ENCODE measurements at regions not wholly inside any gene's neighbourhood (a gene's known extent, or its start where the extent isn't known, plus 50 kb on each side); places are given as distances from the start of the nearest gene placed in this dataset.

DNA sequence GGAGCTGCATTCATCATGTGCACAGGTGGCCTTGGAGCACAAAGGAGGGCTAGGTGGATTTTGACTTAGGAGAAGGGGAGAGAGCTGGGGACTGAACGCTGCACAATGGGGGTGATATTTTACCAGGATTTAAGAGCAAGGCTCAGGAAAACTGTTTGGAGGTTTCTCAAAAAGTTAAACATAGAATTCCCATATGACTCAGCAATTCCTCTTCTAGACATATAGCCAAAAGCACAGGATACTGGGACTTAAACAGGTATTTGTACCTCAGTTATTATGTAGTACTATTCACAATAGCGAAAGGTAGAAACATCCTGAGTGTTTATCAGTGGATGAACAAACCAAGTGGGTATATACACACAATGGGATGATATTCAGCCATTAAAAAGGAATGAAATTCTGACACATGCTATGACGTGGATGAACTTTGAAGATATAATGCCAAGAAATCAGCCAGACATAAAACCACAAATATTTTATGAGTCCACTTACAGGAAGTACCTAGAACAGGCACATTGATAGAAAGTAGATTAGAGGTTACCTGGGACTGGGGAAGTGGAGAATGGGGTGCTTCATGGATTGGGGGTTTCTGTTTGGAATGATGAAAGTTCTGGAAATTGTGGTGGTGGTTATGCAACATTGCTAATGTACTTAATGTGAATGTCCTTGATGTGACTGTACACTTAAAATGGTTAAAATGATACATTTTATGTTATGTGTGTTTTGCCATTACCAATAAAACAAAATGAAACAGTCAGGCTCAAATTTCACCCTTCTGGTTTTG lies 216.9 kb downstream of the HAUS1 start:
- peak; percentile 85 for DNase-seq (ENCODE audit: low spot score)
- peak; percentile 96 for FAIRE-seq

DNA sequence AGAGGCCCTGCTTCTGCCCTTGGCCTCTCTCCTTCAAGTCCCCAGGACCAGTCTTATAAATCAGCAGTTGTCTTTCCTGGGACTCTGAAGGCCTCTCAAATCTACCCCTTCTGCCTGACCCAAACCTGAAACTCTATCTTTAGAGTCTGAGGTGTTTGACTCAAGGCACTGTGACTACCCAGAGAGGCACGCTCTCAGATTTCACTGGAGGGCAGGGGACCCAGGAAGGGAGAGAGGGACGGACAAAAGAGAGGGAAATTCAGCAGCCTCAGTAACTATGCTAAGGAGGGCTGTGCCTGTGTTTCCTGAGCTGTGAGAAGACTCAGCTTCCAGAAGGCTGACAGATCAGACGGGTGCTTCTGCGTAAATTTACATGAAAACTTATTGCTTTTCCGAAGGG lies 217.8 kb downstream of the HAUS1 start:
- DNase-seq (ENCODE audit: low spot score) (no peak), FAIRE-seq (no peak)

DNA sequence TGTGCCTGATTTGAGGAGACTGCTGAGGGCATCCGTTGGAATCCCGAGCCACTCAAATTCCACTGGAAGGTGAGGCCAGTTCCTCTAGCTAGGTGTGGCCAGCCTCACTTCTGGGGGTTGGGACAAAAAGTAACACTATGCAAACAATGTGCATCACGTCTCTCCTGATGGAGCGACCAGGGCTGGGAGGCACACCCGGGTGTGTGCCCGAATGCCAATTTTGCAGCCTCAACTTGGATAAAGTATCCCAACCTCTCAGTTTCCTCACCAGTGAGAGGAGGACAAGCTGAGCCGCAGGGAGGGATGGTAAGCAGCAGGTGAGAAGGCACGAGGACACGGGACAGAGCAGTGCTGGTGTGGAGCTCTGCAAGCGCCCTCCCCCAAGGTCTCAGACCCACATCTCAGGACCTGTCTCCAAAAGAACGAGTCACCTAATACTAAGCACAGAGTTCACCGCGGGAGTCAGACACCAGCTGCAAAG lies 218.3 kb downstream of the HAUS1 start:
- FAIRE-seq = no peak

DNA sequence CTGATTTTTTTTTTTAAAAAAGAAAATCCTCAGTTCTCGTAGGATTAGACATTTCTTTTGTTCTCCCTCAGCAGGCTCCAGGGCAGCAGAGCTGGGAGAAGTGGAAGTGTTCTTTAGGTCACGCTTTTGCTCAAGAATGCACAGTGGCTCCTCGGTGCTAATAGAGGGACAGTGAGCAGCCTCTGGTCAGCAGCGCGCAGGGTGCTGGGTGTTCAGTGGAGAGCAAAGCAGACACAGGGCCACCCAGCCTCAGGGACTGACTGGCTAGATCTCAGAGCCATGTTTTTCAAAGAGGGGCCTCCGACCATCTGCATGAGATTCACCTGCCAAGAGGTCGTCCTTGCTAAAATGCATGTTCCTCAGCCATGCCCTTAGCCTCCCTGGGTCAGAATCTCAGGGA lies 218.8 kb downstream of the HAUS1 start:
- no peak for FAIRE-seq
- no peak for DNase-seq (ENCODE audit: low spot score)

More for the DNA sequence above, 218.3 kb downstream of the HAUS1 start:
- DNase-seq (ENCODE audit: low spot score) = peak; percentile 5

DNA sequence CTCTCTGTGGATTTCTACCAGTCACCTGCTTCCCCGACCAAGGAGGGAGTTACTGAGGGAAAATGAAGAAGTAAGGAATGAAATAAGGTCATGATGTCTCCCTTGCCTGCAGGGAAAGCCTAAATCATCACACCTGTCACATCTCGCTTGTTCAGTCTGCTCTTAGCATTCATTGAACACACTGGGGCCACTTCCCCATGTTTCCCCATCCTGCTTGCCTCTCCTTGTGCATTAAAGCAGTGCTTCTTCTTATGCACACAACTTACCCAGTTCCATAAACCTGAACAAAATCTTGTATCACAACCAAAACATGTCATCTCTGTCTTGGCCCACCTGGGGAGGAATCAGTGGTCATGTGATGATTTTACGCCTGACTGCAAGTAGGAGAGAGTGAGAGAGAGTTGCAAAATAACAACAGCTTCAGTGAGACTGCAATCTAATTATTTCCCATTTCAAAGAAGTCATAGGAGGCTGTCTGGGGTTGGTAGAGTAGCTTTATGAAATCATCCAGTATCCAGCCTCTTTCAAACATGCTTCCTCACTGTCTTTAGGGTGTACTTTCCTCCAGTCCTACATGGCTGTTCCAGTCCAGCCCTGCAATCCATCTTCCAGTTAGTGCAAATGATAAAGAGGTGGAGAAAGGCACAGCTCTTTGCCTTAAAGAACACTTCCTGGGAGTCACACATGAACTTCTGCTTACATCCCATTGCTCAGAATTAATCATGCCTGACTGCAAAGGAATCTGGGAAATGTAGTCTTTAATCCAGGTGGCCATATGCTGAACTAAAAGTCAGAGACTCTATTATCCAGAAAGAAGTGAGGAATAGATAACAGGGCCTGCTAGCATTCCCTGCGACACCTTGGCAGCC lies 220.1 kb downstream of the HAUS1 start:
- DNase-seq (ENCODE audit: low spot score) = peak; percentile 62
- FAIRE-seq = peak; percentile 70

DNA sequence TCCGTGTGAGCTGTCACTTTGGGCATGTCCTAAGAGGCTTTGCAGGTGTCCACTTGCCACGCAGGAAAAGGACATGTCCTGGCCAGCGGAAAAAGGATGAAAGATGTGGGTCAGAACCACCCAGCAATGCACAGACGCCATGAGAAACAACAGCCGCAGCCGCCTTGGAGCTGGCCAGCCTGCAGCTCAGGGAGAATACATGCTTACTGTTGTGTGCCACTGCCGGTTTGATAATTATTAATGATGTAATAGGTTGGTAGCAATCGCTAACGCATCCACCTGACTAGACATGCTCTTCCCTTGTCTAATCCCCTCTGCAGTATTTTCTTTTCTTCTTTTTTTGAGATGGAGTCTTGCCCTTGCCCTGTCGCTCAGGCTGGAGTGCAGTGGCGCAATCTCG lies 221.7 kb downstream of the HAUS1 start:
- DNase-seq (ENCODE audit: low spot score) (no peak), FAIRE-seq (no peak)

DNA sequence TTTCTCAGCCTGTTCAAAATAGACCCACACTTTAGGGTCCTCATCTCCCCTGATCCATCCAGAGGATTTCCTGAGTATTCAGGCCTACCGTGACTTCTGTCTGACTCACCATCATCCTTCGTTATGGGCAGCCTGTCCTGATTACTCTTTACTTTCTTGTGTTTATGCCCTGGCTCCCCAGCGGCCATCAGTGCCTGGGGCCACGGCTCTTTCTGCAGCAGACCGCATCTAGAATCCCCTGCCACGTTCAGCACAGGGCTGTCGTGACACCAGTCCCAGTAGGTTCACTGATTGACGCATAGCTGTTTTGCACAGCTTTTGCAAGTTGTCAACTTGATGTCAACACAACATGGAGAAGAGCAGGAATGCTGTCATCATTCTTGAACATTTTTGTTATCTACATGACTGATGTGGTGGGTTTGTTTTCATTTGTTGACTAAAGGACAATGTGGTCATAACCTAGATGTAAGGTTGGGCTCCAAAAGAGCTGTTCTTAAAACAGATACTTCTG lies 225.6 kb downstream of the HAUS1 start:
- FAIRE-seq (no peak), DNase-seq (ENCODE audit: low spot score) (no peak)

DNA sequence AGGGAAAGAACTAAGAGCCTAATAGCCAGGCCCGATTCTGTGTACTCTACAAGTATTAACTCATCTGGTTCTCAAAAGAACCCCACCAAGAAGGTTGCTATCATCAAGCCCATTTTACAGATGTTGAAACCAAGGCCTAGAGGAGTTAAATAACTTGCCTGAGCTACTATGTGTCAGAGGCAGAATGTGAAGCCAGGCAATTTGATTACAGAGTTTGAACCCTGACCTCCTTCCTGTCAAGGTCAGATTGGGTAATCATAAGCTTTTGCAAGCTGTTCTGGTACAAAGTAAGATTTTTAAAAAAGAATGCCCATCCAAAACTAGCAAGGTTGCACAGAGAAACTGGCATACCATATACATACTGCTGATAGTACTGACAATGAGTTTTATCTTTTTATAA lies 227.1 kb downstream of the HAUS1 start:
- FAIRE-seq (no peak), DNase-seq (ENCODE audit: low spot score) (no peak)

DNA sequence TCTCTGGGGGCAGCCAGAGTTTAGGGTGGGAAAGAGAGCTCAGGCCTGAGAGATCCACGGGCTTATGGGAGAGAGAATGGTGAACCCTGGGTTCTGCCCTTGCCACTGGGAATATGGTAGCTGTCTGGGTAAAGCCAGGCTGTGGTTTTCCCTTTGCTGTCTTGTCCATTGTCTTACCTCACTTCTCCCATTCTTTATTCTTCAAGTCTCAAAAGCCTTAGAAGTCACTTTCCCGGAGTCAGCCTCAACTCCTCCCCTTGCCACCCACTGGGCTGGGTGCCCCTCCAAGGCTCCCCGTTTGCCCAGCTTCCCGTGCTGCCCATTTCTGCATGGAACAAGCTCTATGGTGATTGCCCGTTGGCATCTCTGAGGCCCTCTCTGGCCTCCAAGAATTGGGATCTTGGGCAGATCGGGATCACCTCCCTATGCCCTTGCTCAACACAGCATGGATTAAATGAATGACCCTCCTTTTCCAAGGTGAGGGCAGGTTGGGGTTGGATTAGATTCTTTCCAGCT lies 228.2 kb downstream of the HAUS1 start:
- DNase-seq (ENCODE audit: low spot score) (no peak), FAIRE-seq (no peak)

DNA sequence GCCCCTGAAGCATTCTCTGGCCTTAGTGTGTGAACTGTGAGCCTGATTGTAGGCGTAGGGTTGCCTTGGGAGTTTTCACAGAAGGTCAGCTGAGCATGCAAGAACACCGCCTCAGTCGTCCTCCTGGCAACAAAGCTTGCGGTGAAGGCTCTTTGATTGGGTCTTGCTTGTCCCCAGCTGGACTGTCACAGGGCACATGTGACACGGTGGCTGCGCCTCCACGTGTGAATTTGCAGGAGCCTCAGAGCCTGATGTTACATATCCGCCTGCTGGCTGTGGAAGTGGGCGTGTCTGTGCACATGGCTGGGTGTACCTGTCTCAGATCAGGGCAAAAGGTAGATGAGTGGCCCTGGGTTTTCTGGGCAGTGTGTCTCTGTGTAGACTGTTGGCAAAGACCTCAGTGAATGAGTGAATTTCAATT lies 228.7 kb downstream of the HAUS1 start:
- no peak for FAIRE-seq
- no peak for DNase-seq (ENCODE audit: low spot score)

DNA sequence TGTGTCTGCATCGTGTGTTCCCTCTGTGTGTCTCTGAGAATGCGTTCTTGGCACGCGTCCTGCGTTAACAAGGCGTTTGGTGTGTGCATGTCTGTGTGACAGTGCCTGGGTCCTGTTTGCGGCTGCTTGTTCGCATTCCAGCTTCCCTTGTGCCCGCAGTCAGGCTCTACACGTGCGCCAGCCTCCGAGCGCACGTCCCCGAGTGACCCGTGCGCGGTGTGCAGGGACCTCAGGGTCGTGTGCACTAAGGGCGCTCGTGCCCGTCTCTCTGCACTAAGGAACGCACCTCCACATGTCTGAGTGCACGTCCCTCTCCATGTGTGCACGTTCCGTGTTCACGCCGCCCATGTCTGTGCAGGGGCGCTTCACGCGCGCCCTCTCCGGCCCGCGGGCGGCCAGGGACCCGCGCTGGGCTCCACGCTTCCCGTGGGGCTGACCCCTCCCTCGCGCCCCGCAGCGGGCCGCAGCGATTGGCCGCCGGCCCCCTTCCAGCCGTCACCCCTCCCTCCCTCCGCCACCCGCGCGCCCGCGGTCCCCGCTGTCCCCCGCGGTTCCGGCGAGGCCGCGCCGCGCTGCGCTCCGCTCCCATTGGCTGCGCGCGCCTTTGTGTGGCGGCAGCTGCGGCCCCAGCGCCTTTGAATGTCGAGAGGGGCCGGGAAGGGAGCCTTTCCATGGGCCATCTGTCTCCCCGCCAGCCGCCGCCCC lies 229.4 kb downstream of the HAUS1 start:
- FAIRE-seq (no peak), DNase-seq (ENCODE audit: low spot score) (no peak)

DNA sequence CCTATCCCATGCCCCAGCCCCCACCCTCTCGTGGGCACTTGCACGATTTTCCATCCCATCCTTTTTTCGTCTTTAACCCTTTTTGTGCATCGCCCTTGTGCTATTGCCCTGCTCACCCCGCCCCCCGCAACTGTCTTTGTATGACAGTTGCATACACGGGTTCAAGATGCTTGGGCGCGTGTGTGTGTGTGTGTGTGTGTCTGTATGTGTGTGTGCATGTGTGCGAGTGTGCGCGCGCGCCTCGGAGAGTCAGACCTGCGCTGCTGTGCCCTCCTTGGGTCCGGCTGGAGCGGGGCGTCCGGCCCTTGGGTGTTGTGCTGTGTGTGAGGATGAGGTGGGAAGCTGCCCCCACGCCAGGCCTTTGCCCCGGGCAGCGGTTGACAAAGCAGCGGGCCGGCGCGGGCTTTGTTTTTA lies 230.7 kb downstream of the HAUS1 start:
- FAIRE-seq (no peak), DNase-seq (ENCODE audit: low spot score) (no peak)

DNA sequence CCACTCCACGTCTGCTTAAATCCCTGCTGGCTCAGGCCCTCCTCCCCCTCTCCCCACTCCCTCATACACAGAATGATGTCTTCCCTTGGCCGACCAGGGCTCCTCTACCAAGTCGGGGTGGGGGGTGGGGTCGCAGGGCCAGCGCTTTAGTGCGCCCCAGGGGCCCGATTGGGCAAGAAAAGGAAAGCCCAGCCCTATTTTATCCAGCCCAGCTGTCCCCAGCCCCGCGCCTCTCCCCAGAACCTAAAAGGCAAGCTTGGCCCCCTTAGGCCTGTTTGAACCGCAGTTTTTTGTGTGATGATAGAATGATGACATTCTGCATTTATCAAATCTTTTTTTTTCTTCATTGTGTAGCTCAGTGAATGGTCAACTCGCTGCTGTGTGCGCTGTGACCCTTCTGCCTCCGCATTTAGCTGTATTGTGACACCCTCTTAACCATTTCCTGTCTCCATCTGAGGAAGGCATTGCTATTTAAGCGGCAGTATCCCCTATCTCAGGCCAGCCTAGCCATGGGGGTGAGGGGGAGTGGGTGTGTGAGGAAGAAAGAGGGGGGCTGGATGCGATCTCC lies 231.4 kb downstream of the HAUS1 start:
- DNase-seq (ENCODE audit: low spot score) (no peak), FAIRE-seq (no peak)

DNA sequence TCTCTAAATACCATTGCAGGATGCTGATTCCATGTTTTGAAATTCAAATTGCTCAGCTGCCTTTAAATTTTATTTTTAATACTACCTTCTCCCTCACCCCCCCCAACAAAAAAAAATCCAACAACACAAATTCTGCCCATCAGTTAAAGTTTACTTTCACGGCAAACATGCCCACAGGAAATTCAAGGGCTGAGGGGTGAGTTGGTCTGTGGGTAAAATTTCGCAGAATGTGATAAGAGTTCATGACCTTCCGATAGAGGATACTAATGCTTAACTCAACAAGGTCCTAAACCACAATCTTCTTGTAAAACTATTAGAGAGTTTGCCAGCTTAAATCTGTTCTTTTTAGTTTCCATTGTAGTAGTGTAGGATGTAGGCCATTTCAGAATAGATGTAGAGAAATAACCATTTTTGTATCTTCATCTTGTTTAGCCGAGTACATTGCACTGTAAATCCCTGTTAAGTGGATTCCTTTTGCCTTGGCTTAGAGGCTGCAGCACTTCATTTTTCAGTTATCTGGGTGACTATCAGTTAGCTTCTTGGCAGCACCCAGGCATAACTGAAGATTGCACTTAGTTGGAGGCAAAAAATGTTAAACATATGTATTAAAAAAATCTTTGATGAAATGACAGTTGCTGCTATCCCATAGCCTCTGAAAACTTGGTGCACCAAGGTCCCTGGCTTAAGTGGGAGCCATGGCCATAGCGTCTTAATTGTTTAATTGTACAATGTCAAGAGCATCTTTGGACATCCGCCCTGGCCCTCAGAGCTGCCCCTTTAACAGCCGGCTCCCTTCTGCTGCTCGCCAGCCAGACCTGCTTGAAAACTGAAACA lies 232.3 kb downstream of the HAUS1 start:
- DNase-seq (ENCODE audit: low spot score) (no peak), FAIRE-seq (no peak)

DNA sequence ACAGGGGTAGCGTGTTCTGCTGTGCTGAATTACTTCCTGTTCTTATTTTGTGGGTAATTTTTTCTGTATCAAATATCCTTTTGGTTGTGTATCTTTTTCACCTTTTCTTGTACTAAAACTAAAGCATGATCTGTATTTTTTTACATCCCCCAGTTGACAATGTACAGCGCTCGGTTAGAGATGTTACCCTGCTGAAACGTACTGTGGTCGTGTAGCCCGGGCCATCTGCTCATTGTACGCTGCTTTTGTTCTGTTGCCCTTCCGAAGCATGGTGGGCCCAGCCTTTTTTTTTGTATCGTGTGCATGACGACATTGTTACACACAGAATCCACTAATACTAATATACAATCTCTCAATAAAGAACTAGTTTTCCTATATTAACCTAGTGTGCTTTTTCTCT lies 233.1 kb downstream of the HAUS1 start:
- FAIRE-seq = no peak
- DNase-seq (ENCODE audit: low spot score) = no peak

DNA sequence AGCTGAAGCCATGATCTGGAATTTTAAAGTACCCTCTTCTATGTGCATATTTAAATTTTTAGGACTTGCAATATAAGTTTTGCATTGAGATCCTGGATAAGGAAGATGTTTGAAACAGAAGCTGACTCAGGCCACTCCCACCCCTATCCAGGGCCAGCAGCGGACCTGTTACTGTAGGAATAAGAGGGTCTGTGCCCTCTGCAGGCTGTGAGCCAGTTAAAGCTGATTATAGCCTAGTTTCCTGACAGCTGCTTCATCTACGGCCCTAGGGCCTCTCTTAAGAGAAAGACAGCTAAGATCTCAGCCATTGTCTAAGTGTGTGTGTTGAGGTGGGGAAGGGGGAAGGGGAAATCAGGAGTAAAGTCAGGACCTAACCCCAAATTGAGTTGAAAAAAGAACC lies 234.0 kb downstream of the HAUS1 start:
- no peak for DNase-seq (ENCODE audit: low spot score)

DNA sequence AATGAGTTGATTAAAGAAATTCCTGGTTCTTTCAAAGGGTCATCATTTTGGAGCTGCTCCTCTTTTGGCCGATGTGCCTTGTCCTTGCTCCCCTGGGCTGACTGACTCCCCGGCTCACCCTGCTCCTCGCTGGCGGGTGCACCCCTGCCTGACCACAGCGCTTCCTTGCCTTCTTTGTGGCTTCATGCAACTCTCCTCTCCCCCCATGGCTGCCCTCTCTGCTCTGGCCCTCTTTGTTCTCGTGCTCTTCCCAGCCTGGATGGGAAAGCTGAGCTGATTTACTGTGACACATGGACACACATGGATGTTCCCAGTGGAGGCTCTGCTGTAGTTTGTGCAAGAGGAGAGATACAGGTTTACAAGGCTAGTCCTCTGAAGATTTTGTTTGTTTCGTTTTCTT lies 234.6 kb downstream of the HAUS1 start:
- no peak for FAIRE-seq

More for the DNA sequence above, 234.0 kb downstream of the HAUS1 start:
- no peak for FAIRE-seq

DNA sequence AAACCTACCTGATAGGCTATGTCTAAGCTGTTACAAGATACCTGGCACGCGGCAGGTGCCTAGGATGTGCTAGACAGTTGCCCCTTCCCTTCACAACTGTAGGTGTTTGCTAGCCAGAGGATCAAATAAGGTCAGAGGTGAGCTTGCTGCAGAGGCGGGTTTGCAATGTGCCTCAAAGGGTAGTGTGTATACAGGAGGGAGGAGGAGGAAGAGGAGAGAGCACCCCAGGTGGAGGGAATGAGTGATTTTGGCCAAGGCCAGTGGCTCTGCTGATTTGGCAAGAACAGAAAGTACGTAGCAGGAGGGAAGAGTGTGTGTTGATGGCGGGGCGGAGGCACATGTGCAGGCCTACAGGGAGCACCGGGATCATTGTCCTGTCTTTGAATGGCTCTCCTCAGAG lies 236.5 kb downstream of the HAUS1 start:
- DNase-seq (ENCODE audit: low spot score) (no peak), FAIRE-seq (no peak)

More for the DNA sequence above, 234.6 kb downstream of the HAUS1 start:
- DNase-seq (ENCODE audit: low spot score) = no peak

DNA sequence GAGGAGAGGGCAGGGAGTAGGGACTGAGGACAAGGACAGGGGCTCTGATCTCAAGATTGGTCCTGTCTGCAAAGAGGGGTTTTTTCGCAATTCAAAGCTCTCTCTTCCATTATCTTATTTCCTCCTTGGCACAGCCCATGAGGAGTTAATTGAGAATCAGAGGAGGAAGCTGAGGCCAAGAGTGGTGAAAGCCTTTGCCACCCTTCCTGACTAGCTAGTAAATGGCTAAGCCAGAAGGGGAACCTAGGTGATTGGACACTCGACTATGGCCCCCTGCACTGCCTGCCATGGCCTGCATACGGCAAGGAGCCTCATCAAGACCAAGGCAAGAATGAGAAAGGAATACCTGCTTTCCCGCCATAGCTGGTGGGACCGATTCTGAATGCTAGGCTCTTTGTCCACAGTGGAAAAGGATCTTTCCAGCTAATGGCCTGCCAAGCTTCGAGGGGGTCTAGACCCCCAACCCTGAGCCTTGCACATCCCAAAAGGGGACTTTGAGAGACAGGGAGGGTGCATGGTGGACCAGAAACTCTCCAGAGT lies 237.9 kb downstream of the HAUS1 start:
- FAIRE-seq (no peak), DNase-seq (ENCODE audit: low spot score) (no peak)

DNA sequence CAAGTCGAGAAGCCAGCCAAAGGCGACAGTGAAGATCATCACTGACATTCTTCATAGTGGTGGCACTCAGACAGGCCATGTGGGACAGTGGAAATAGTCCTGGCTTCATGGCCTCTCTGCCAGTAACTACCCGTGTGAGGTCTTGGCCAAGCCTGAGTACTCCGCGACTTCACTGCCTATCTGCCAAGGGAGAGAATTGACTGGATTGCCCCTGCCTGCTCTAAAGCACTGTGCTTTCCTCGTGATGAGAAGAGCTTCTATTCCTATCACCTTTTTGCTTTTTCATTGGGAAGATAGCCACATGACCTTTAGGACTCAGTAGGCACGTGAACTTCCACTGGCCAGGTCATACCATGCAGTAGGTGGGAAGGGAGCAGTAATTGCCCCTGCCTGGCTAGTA lies 239.3 kb downstream of the HAUS1 start:
- DNase-seq (ENCODE audit: low spot score) (no peak), FAIRE-seq (no peak)
